GM12878 (cell line): ENCODE measurements at regions not wholly inside any gene's neighbourhood (a gene's known extent, or its start where the extent isn't known, plus 50 kb on each side); places are given as distances from the start of the nearest gene placed in this dataset.

Source experiments
- ATAC-seq: fragments of 200-7000 bp; cut with Tn5 transposase; 3 replicates; pipeline ENCODE4 v1.9.1; 2020; ENCODE audit warnings: mild to moderate bottlenecking, moderate library complexity
- BruUV-seq: library from RNA; stranded (reverse); fragments of 400-500 nt; replicated peaks from 2 replicates; lab custom pipeline; 2021; lab: Mats Ljungman, UMichigan
- CTCF ChIA-PET: fragments of 300-600 bp; sonication (Branson Sonifier 250); formaldehyde crosslinking; extraction: SDS; loops from one replicate; lab custom pipeline; 2021; ENCODE audit warnings: inconsistent platforms; lab: Yijun Ruan, JAX
- POLR2A ChIA-PET: fragments of 350-600 bp; formaldehyde crosslinking; extraction: SDS; loops from one replicate; lab custom pipeline; 2021; ENCODE audit warnings: inconsistent platforms; lab: Charles Lee
- RAD21 ChIA-PET: fragments of 300-600 bp; sonication (Branson Sonifier 250); formaldehyde crosslinking; loops from one replicate; lab custom pipeline; 2023; ENCODE audit warnings: antibody characterized with exemption; ENCODE audit not compliant: unreplicated experiment; lab: Charles Lee
- SMC1A ChIA-PET: fragments of 300-600 bp; sonication (Branson Sonifier 250); formaldehyde crosslinking; loops from one replicate; lab custom pipeline; 2023; ENCODE audit not compliant: unreplicated experiment, uncharacterized antibody; lab: Charles Lee
- DNase-seq: peaks from one replicate; pipeline ENCODE4 v3.0.0-alpha.2; 2011; ENCODE audit warnings: low read depth, low spot score
- FAIRE-seq: peaks from 3 replicates; lab custom pipeline; 2011; peaks lifted over from hg19 to GRCh38; lab: Jason Lieb, UNC
- H2AFZ ChIP-seq: 2 replicates; pipeline ENCODE4 v1.6.0; 2011; ENCODE audit warnings: low read depth, low read length, control low read depth; ENCODE audit not compliant: control insufficient read depth
- H3K27ac ChIP-seq: 2 replicates; pipeline ENCODE4 v1.5.1; 2011; ENCODE audit warnings: control low read depth; ENCODE audit not compliant: control insufficient read depth, insufficient read depth
- H3K27me3 ChIP-seq, 2 experiments: replicated peaks in 1 of 2; 2 replicates each; pipeline versions ENCODE4 v1.6.0 to v1.6.1; 2011; ENCODE audit warnings: low read length in 1 of 2; ENCODE audit not compliant: control insufficient read depth in 2 of 2, insufficient read depth in 2 of 2
- H3K36me3 ChIP-seq, 2 experiments: 2 replicates each; pipeline ENCODE4 v1.5.1; 2011; ENCODE audit warnings: low read length in 1 of 2; ENCODE audit not compliant: control insufficient read depth in 2 of 2, insufficient read depth in 2 of 2
- H3K4me1 ChIP-seq: 2 replicates; pipeline ENCODE4 v1.6.1; 2011; ENCODE audit warnings: mild to moderate bottlenecking, low read length, moderate library complexity, mixed read lengths; ENCODE audit not compliant: control insufficient read depth, insufficient read depth
- H3K4me2 ChIP-seq: 2 replicates; pipeline ENCODE4 v1.6.0; 2011; ENCODE audit warnings: control low read depth; ENCODE audit not compliant: control insufficient read depth, insufficient read depth
- H3K4me3 ChIP-seq: fragments of 200-600 bp; sonication (generic); 2 replicates; pipeline ENCODE4 v1.5.1; 2016
- H3K79me2 ChIP-seq: 2 replicates; pipeline ENCODE4 v1.6.0; 2011; ENCODE audit warnings: low read length; ENCODE audit not compliant: control insufficient read depth, insufficient read depth
- H3K9ac ChIP-seq: 2 replicates; pipeline ENCODE4 v1.8.0; 2011; ENCODE audit warnings: low read length, control low read depth, mixed read lengths; ENCODE audit not compliant: control insufficient read depth, insufficient read depth
- H3K9me3 ChIP-seq: replicated peaks from 3 replicates; pipeline ENCODE4 v1.5.1; 2011; ENCODE audit warnings: mild to moderate bottlenecking, low read length; ENCODE audit not compliant: control insufficient read depth, insufficient read depth
- H4K20me1 ChIP-seq: 2 replicates; pipeline ENCODE4 v1.6.0; 2011; ENCODE audit not compliant: control insufficient read depth, insufficient read depth
- MXI1 ChIP-seq: fragments of 150-350 bp; IDR thresholded peaks from 2 replicates; pipeline ENCODE4 v1.6.1; 2011; ENCODE audit warnings: low read depth, mild to moderate bottlenecking, inconsistent platforms, low read length, improper control_type of control experiment
- ZNF622 ChIP-seq: fragments of 450-650 bp; IDR thresholded peaks from 2 replicates; pipeline ENCODE4 v1.6.1; 2017; ENCODE audit warnings: mild to moderate bottlenecking, inconsistent platforms
- WGBS: methylation state at CpG from one replicate; pipeline ENCODE4 v1.1.6; 2016; ENCODE audit warnings: low lambda C conversion rate; ENCODE audit not compliant: insufficient replicate concordance, insufficient coverage; ENCODE audit errors: missing lambda C conversion rate; 5-methylcytosine and 5-hydroxymethylcytosine counted together
- in situ Hi-C: fragments of 300-500 bp; cut with MboI; formaldehyde crosslinking; loops from 9 replicates; pipeline ENCODE4 v1.14.3; 2018; ENCODE audit warnings: mixed read lengths
- intact Hi-C: fragments of 100-400 bp; cut with micrococcal nuclease; formaldehyde crosslinking; loops from one replicate; pipeline ENCODE4 v1.14.2; 2022; ENCODE audit not compliant: unreplicated experiment
- TF ChIP-seq, protein P1 (sequence below), 3 experiments: IDR thresholded peaks in 2 of 3; conservative IDR thresholded peaks in 1 of 3; 2 replicates each; pipeline ENCODE4 v1.5.1; 2011; ENCODE audit warnings: low read depth in 3 of 3, low read length in 3 of 3, mild to moderate bottlenecking in 3 of 3, control low read depth in 2 of 3, moderate library complexity in 2 of 3, inconsistent platforms in 1 of 3, mixed read lengths in 1 of 3; ENCODE audit not compliant: control insufficient read depth in 2 of 3, insufficient read depth in 1 of 3; ENCODE audit errors: extremely low read depth in 1 of 3
- TF ChIP-seq, protein P2 (sequence below): IDR thresholded peaks from 2 replicates; pipeline ENCODE4 v1.6.1; 2011; ENCODE audit warnings: low read depth, low read length, improper control_type of control experiment, borderline replicate concordance

DNA sequence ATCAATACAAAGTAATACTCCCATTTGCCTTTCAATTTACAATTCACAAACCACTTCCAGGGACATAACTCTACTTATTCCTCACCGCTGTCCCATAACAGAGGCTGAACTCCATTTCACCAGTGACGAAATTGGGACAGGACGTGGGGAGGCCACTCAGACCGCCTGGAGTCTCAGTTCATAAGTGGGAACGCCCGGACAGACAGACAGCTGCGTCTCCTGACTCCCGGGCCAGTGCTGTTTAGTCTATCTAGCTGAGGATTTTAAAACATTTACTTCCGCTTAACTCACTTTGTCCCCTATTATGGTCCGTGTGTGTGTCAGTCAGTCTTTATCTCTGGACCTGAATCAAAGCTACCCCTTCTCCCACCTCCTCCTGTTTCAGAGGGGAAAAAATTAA, 67.4 kb upstream of the ZNF438 start:
- H3K9me3 ChIP-seq: no peaks in the 10 kb centered on the region
- POLR2A ChIA-PET: interaction anchor here (1.1 to 1.6 kb wide), 2 partner anchors 21 to 28 kb away, joined by 3 read pairs; no protein-coding TSS in a partner anchor
- H3K4me1 ChIP-seq: peaks cover 10% of the 10 kb centered on the region
- no peaks in the 10 kb centered on the region for H3K79me2 ChIP-seq
- no peak for DNase-seq
- CTCF ChIA-PET: interaction anchor here (1.8 kb wide), 1 partner anchor 15 kb away, joined by 6 read pairs; no protein-coding TSS in a partner anchor
- WGBS: 70% methylated on average over 10 of the region's 10 CpGs
- RAD21 ChIA-PET: interaction anchor here (1.0 to 1.2 kb wide), 3 partner anchors 8 to 295 kb away, joined by 3 read pairs; no protein-coding TSS in a partner anchor
- H3K9ac ChIP-seq: no peak overlapping the region
- no peak overlapping the region for H2AFZ ChIP-seq
- no peak overlapping the region for H3K27ac ChIP-seq
- intact Hi-C loops: no loop called here
- TF ChIP-seq, protein P1, sequence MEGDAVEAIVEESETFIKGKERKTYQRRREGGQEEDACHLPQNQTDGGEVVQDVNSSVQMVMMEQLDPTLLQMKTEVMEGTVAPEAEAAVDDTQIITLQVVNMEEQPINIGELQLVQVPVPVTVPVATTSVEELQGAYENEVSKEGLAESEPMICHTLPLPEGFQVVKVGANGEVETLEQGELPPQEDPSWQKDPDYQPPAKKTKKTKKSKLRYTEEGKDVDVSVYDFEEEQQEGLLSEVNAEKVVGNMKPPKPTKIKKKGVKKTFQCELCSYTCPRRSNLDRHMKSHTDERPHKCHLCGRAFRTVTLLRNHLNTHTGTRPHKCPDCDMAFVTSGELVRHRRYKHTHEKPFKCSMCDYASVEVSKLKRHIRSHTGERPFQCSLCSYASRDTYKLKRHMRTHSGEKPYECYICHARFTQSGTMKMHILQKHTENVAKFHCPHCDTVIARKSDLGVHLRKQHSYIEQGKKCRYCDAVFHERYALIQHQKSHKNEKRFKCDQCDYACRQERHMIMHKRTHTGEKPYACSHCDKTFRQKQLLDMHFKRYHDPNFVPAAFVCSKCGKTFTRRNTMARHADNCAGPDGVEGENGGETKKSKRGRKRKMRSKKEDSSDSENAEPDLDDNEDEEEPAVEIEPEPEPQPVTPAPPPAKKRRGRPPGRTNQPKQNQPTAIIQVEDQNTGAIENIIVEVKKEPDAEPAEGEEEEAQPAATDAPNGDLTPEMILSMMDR (IDR thresholded peaks at IDR 0.05 in 2 of 3, conservative IDR thresholded peaks at IDR 0.05 in 1 of 3; ENCODE audit: control insufficient read depth in 2 of 3, extremely low read depth in 1 of 3, insufficient read depth in 1 of 3, low read depth in 3 of 3, low read length in 3 of 3): no peak
- no peak for TF ChIP-seq MXI1
- TF ChIP-seq ZNF622: no peak
- TF ChIP-seq, protein P2, sequence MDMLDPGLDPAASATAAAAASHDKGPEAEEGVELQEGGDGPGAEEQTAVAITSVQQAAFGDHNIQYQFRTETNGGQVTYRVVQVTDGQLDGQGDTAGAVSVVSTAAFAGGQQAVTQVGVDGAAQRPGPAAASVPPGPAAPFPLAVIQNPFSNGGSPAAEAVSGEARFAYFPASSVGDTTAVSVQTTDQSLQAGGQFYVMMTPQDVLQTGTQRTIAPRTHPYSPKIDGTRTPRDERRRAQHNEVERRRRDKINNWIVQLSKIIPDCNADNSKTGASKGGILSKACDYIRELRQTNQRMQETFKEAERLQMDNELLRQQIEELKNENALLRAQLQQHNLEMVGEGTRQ: no peak
- TF ChIP-seq, all 136 proteins: peak for 0
- ATAC-seq: no peak
- no peak for FAIRE-seq
- in situ Hi-C loops: no loop called here
- BruUV-seq: no TSS peak
- no peaks in the 10 kb centered on the region for H3K27me3 ChIP-seq
- H3K4me2 ChIP-seq: no peak overlapping the region
- H3K36me3 ChIP-seq: no peaks in the 10 kb centered on the region
- SMC1A ChIA-PET: interaction anchor here (0.8 to 4.4 kb wide), 6 partner anchors 9 to 362 kb away, joined by 3 to 41 read pairs (median 6); no protein-coding TSS in a partner anchor
- H4K20me1 ChIP-seq: no peaks in the 10 kb centered on the region
- H3K4me3 ChIP-seq: no peak overlapping the region
